Body of pancreas (tissue), 4 donors: ENCODE measurements at regions not wholly inside any gene's neighbourhood (a gene's known extent, or its start where the extent isn't known, plus 50 kb on each side); places are given as distances from the start of the nearest gene placed in this dataset.

ENCODE experiments used
- CTCF ChIP-seq, 7 experiments: fragments of 450-650 bp in 4 of 7; fragments of 200-600 bp in 3 of 7; sonication (generic) in 3 of 7; IDR thresholded peaks; one replicate each; pipeline ENCODE4 v1.5.1; 2016 to 2019; ENCODE audit warnings: antibody characterized with exemption in 7 of 7
- POLR2A ChIP-seq, 3 donors: fragments of 450-650 bp; IDR thresholded peaks; one replicate each; pipeline ENCODE4 v1.6.1; 2016; ENCODE audit warnings: antibody characterized with exemption in 3 of 3, mild to moderate bottlenecking in 2 of 3

DNA sequence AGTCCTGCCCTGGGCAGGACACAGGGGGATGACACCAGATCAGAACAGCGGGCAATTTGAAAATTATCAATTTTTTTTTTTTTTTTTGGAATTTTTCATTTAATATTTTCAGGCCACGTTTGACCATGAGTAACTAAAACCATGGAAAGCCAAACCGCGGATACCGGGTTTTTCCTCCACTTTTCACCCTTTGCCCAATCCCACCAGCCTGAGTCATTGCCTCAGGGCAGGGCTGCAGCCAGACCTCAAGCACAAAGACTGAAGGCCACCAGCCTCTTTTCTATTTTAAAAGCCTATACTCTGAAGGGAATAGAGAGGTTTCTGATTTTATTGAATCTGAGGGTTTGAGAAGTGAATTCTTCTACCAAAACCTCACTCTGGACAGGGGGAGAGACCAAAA is 381.1 kb downstream of the IRS1 start:
- TF ChIP-seq POLR2A (IDR thresholded peaks at IDR 0.05) (no peak), CTCF (IDR thresholded peaks at IDR 0.05) (no peak)
